ENCODE measurements at regions not wholly inside any gene's neighbourhood (a gene's known extent, or its start where the extent isn't known, plus 50 kb on each side); places are given as distances from the start of the nearest gene placed in this dataset.

DNA sequence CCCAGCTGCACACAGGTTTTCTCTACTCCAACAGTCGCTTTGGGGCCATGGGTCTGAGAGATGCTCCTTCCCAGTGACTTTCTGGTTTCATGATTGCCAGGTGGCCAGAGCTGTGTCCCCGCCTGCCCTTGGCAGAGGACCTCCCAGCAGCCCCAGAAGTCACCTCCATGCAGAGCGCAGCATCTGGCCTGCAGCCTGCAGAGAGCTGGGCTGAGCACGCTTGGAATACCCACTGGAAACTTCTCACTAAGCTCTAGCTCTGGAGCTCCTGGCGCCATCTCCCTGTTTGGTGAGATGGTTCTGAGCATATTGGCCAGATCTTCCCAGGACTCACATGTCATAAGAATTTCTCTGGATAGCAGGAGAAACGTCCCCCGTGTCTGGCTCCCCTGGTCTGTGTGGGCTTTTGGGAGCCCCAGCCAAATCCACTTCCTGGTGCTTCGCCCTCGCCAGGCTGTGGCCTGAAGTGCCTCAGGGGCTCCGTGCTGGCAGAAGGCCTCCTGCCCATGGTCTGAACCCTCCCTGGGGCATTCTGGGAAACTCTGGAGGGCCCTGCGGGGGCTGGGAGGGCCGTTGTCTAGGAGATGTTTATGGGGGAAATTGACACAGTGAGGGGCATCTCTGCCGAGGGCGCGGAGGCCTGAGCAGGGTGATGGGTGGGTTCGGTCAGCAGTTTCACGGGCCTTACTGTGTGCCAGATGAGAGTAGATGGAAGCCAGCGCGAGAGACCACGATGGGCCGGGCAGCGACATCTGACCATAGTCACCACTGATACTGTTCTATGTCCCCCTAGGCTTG is 73.2 kb upstream of the CIBAR2 start:
- peaks cover 44% of the 10 kb centered on the region for H3K4me1 Mint-ChIP-seq
- peaks cover 8% of the 10 kb centered on the region for H3K27me3 Mint-ChIP-seq (ENCODE audit: low read depth, poor library complexity)
- H3K9me3 Mint-ChIP-seq, result peaks cover 45% of the 10 kb centered on the region
- no peak overlapping the region for H3K4me3 Mint-ChIP-seq
- DNase-seq, result no peak
- H3K36me3 Mint-ChIP-seq (ENCODE audit: low read depth), result peaks cover 48% of the 10 kb centered on the region
- no peak overlapping the region for H3K27ac Mint-ChIP-seq
- TF ChIP-seq, protein P1, sequence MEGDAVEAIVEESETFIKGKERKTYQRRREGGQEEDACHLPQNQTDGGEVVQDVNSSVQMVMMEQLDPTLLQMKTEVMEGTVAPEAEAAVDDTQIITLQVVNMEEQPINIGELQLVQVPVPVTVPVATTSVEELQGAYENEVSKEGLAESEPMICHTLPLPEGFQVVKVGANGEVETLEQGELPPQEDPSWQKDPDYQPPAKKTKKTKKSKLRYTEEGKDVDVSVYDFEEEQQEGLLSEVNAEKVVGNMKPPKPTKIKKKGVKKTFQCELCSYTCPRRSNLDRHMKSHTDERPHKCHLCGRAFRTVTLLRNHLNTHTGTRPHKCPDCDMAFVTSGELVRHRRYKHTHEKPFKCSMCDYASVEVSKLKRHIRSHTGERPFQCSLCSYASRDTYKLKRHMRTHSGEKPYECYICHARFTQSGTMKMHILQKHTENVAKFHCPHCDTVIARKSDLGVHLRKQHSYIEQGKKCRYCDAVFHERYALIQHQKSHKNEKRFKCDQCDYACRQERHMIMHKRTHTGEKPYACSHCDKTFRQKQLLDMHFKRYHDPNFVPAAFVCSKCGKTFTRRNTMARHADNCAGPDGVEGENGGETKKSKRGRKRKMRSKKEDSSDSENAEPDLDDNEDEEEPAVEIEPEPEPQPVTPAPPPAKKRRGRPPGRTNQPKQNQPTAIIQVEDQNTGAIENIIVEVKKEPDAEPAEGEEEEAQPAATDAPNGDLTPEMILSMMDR (IDR thresholded peaks at IDR 0.05), result no peak

DNA sequence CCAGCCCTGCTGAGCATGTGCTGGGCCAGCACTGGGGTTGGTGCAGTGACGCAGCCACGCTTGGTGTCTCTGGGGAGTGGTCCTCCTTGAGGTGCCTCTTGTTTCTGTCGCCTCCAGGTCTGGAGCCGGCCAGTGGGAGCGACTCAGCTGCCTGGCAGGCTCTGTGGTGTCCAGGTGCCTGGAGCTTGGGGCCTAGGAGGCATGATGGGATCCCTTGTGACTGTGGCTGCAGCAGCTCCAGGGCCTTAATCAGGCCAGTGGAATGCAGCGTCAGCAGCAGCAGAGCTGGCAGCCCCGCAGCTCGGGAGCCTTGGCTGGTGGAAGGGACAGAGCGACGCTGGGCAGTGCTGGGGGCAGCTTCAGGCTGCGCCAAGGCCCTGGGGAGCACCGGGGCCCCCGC is 74.7 kb upstream of the CIBAR2 start:
- peaks cover 48% of the 10 kb centered on the region for H3K36me3 Mint-ChIP-seq (ENCODE audit: low read depth)
- TF ChIP-seq, protein P1 (IDR thresholded peaks at IDR 0.05), result no peak
- H3K4me1 Mint-ChIP-seq, result peaks cover 40% of the 10 kb centered on the region
- no peak overlapping the region for H3K27ac Mint-ChIP-seq
- peaks cover 8% of the 10 kb centered on the region for H3K27me3 Mint-ChIP-seq (ENCODE audit: low read depth, poor library complexity)
- H3K9me3 Mint-ChIP-seq, result peaks cover 45% of the 10 kb centered on the region
- no peak for DNase-seq
- H3K4me3 Mint-ChIP-seq, result no peak overlapping the region

DNA sequence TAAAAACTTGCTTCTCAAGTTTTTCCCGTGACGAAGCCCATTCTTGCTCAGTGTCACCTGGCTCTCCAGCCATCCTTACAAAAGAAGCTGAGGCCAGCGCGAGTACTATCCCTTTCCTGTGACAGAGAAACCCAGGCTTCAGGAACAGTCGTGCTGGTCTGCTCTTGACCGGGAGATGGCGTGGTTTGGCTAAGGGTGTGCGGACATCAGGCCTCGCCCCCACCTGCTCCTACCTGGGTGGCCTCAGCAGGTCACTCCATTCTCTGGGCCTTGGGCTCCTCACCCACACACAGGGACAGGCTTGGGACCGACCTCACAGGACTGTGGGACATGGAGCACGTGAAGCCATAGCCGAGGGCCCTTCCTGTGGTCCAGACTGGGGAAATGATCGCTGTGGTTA is 75.2 kb upstream of the CIBAR2 start:
- Mint-ChIP-seq H3K4me3 (no peak overlapping the region), H3K4me1 (peaks cover 40% of the 10 kb centered on the region), H3K9me3 (peaks cover 45% of the 10 kb centered on the region), H3K27me3 (ENCODE audit: low read depth, poor library complexity) (peaks cover 8% of the 10 kb centered on the region), H3K36me3 (ENCODE audit: low read depth) (peaks cover 48% of the 10 kb centered on the region), H3K27ac (no peak overlapping the region)
- DNase-seq, result no peak
- TF ChIP-seq, protein P1 (IDR thresholded peaks at IDR 0.05), result no peak

DNA sequence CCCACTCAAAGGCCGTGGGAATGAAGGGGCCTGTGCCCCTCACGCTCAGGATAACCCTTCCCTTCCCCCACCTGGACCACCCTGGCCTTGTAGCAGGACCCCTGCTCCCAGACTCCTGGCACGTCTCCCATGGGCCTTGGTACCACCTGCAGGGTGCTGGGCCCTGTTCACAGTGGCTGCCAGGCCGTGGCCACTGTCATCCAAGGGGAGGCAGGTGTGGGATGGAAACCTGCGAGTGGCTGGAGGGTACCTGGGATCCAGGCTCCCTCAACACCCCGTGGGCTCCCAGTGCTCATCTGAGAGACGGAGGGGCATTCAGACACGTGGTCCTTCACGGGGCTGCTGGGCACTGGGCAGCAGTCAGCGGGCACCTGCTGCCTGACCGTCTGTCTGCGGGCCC is 75.6 kb upstream of the CIBAR2 start:
- DNase-seq, result no peak
- H3K36me3 Mint-ChIP-seq (ENCODE audit: low read depth), result peaks cover 44% of the 10 kb centered on the region
- H3K27me3 Mint-ChIP-seq (ENCODE audit: low read depth, poor library complexity), result peaks cover 8% of the 10 kb centered on the region
- TF ChIP-seq, protein P1 (IDR thresholded peaks at IDR 0.05), result no peak
- no peak overlapping the region for H3K27ac Mint-ChIP-seq
- peaks cover 39% of the 10 kb centered on the region for H3K4me1 Mint-ChIP-seq
- peaks cover 43% of the 10 kb centered on the region for H3K9me3 Mint-ChIP-seq
- H3K4me3 Mint-ChIP-seq, result no peak overlapping the region

DNA sequence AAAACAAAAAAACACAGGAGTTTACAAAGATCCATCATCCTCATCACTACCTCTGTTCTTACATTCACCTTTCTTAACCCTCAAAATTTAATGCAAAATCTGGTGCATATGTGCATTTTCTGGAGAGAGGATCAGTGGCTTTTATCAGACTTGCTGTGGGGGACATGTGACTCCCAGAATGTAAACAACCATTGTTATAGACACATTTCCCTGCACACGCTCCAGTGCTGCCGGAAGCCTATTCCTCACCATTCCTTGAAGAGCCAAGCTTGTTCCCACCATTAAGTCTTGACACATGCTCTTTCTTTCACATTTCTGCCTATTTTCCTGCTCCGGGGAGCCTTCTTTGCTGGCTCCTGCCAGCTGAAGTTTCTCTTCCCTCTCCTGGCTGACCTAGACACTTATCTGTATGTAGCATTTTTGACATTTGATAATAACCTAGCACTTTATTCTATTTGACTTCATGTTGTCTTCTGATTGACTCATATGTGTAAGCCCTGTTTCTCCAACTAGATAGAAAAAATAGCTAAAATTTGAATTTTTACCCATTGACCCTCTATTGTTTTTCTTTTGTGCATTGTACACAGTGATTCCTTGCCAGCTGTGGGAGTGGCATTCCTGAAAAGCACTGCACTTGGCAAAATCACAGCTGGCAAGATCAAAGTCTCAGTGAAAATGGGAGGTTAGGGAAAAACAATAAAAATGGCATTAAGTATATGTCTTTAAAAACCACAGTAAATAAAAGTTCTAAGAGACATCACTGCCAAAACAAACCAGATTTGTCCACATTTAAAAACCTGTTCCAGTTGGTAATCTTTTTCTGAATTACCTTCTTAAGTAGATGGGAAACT is 76.8 kb upstream of the CIBAR2 start:
- TF ChIP-seq, protein P1 (IDR thresholded peaks at IDR 0.05), result no peak
- Mint-ChIP-seq H3K27me3 (ENCODE audit: low read depth, poor library complexity) (peaks cover 8% of the 10 kb centered on the region), H3K9me3 (peaks cover 34% of the 10 kb centered on the region), H3K4me3 (no peak overlapping the region), H3K4me1 (peaks cover 39% of the 10 kb centered on the region), H3K27ac (no peak overlapping the region), H3K36me3 (ENCODE audit: low read depth) (peaks cover 32% of the 10 kb centered on the region)
- DNase-seq, result no peak

Measured in nephron progenitor cell (in vitro differentiated cells).